Psoas muscle (tissue), 7 donors: ENCODE measurements at regions not wholly inside any gene's neighbourhood (a gene's known extent, or its start where the extent isn't known, plus 50 kb on each side); places are given as distances from the start of the nearest gene placed in this dataset.

ENCODE experiments used
- ATAC-seq, 4 donors: fragments of 200-7000 bp; cut with Tn5 transposase; one replicate each; pipeline ENCODE4 v1.9.1; 2020; ENCODE audit warnings: moderate library complexity in 3 of 4, mild to moderate bottlenecking in 2 of 4
- DNase-seq, 2 donors: peaks; one replicate each; pipeline ENCODE4 v3.0.0-alpha.2; 2020
- H3K27ac ChIP-seq: fragments of 200-600 bp; one replicate; pipeline ENCODE4 v1.8.0; 2022
- H3K27me3 ChIP-seq, 3 donors: fragments of 200-600 bp in 1 of 3; one replicate each; pipeline versions ENCODE4 v1.6.1 to v1.8.0; 2013 to 2022; ENCODE audit warnings: low read length in 2 of 3, mild to moderate bottlenecking in 2 of 3, moderate library complexity in 1 of 3; ENCODE audit not compliant: insufficient read depth in 3 of 3
- H3K36me3 ChIP-seq, 2 donors: fragments of 200-600 bp in 1 of 2; one replicate each; pipeline versions ENCODE4 v1.6.1 to v1.8.0; 2013 to 2022; ENCODE audit warnings: low read depth in 1 of 2, mild to moderate bottlenecking in 1 of 2, moderate library complexity in 1 of 2; ENCODE audit not compliant: insufficient read depth in 1 of 2
- H3K4me1 ChIP-seq: fragments of 200-600 bp; one replicate; pipeline ENCODE4 v1.8.0; 2022
- H3K4me3 ChIP-seq: fragments of 200-600 bp; one replicate; pipeline ENCODE4 v1.8.0; 2022; ENCODE audit warnings: mild to moderate bottlenecking
- H3K9me3 ChIP-seq: fragments of 200-600 bp; one replicate; pipeline ENCODE4 v1.8.0; 2022
- CTCF ChIP-seq: fragments of 200-600 bp; IDR thresholded peaks from one replicate; pipeline ENCODE4 v1.8.0; 2022; ENCODE audit warnings: antibody characterized with exemption
- WGBS, 3 donors: extraction: QIAGEN DNeasy Blood & Tissue Kit; methylation state at CpG; one replicate each; pipeline versions ENCODE4 v1.1.6 to v1.1.7; 2013; 5-methylcytosine and 5-hydroxymethylcytosine counted together
- intact Hi-C, 2 donors: fragments of 100-400 bp; cut with DNase I; formaldehyde crosslinking; loops; one replicate each; pipeline versions ENCODE4 v1.11.0 to v1.14.2; 2022
- donor health status: healthy with polysubstance abuse.
- donor health status: DM: no; HTN: no; CAD: no; lungs with moderate emphysema.
- donor health status: Bipolar disorder and iron deficiency.
- donor health status: healthy.
- donor health status: DM: yes; HTN: yes; CAD: no.
- donor health status: DM: no; HTN: no; CAD: no.
- donor health status: DM: yes; HTN: yes; CAD: no.

GRCh38 chr4:104302731-104303130 lies 192.0 kb downstream of the CXXC4 start:
- no peaks in the 10 kb centered on the region for H3K9me3 ChIP-seq
- intact Hi-C loops = no loop called here
- no peaks in the 10 kb centered on the region for H3K27me3 ChIP-seq
- no peak overlapping the region for H3K4me3 ChIP-seq
- no peak overlapping the region for H3K27ac ChIP-seq
- DNase-seq (no peak), ATAC-seq (no peak)
- TF ChIP-seq CTCF = no peak
- H3K36me3 ChIP-seq = no peaks in the 10 kb centered on the region
- WGBS, 3 donors = 64 to 86% (median 80%) methylated on average over 1 of the region's 1 CpG
- H3K4me1 ChIP-seq = no peaks in the 10 kb centered on the region

GRCh38 chr4:104294811-104295210 lies 199.9 kb downstream of the CXXC4 start:
- ATAC-seq (no peak), DNase-seq (no peak)
- Histone ChIP-seq H3K36me3 (no peaks in the 10 kb centered on the region), H3K4me3 (no peak overlapping the region), H3K4me1 (no peaks in the 10 kb centered on the region), H3K9me3 (no peaks in the 10 kb centered on the region), H3K27ac (no peak overlapping the region), H3K27me3 (no peaks in the 10 kb centered on the region)
- 76 to 81% (median 79%) methylated on average over 2 of the region's 2 CpGs for WGBS, 3 donors
- intact Hi-C loops = no loop called here
- TF ChIP-seq CTCF = no peak

GRCh38 chr4:104286867-104287266 lies 207.8 kb downstream of the CXXC4 start:
- TF ChIP-seq CTCF = no peak
- Histone ChIP-seq H3K4me1 (no peaks in the 10 kb centered on the region), H3K36me3 (no peaks in the 10 kb centered on the region), H3K9me3 (no peaks in the 10 kb centered on the region), H3K27me3 (no peaks in the 10 kb centered on the region), H3K4me3 (no peak overlapping the region), H3K27ac (no peak overlapping the region)
- no peak for DNase-seq
- intact Hi-C loops = no loop called here
- ATAC-seq = no peak

- H3K36me3 ChIP-seq = no peaks in the 10 kb centered on the region
- DNase-seq (no peak), ATAC-seq (no peak)
- no peaks in the 10 kb centered on the region for H3K4me1 ChIP-seq
- no peaks in the 10 kb centered on the region for H3K27me3 ChIP-seq
- H3K27ac ChIP-seq = no peak overlapping the region
- H3K9me3 ChIP-seq = no peaks in the 10 kb centered on the region
- intact Hi-C loops = no loop called here
- no peak overlapping the region for H3K4me3 ChIP-seq
- TF ChIP-seq CTCF = no peak
Measured at GRCh38 chr4:104283303-104283702, 211.4 kb downstream of the CXXC4 start.

GRCh38 chr4:104279744-104280143 lies 214.9 kb downstream of the CXXC4 start:
- H3K27me3 ChIP-seq = no peaks in the 10 kb centered on the region
- no peaks in the 10 kb centered on the region for H3K36me3 ChIP-seq
- H3K27ac ChIP-seq = no peak overlapping the region
- H3K9me3 ChIP-seq = no peaks in the 10 kb centered on the region
- ATAC-seq (no peak), DNase-seq (no peak)
- WGBS, 3 donors = 54 to 67% (median 58%) methylated on average over 5 of the region's 5 CpGs
- intact Hi-C loops = no loop called here
- no peaks in the 10 kb centered on the region for H3K4me1 ChIP-seq
- H3K4me3 ChIP-seq = no peak overlapping the region
- no peak for TF ChIP-seq CTCF
